Prostate gland (tissue), 2 donors: ENCODE measurements at regions not wholly inside any gene's neighbourhood (a gene's known extent, or its start where the extent isn't known, plus 50 kb on each side); places are given as distances from the start of the nearest gene placed in this dataset.

Source experiments
- DNase-seq: peaks from one replicate; pipeline ENCODE4 v3.0.0-alpha.2; 2019; ENCODE audit warnings: low spot score
- H3K27ac ChIP-seq, 2 donors: fragments of 200-600 bp; sonication (generic); 2 replicates each; pipeline ENCODE4 v1.5.1; 2017 to 2019
- H3K27me3 ChIP-seq: fragments of 200-600 bp; sonication (generic); replicated peaks from 2 replicates; pipeline ENCODE4 v1.5.1; 2019; ENCODE audit not compliant: insufficient read depth
- H3K36me3 ChIP-seq, 2 donors: fragments of 200-600 bp; sonication (generic); 1 replicate in 1 of 2; 2 replicates in 1 of 2; pipeline versions ENCODE4 v1.5.1 to v1.8.1; 2017 to 2019
- H3K4me1 ChIP-seq: fragments of 200-600 bp; sonication (generic); replicated peaks from 2 replicates; pipeline ENCODE4 v1.5.1; 2019
- H3K4me3 ChIP-seq, 2 donors: fragments of 200-600 bp; sonication (generic); 2 replicates each; pipeline ENCODE4 v1.5.1; 2017 to 2019
- H3K9me3 ChIP-seq: fragments of 200-600 bp; sonication (generic); 2 replicates; pipeline ENCODE4 v1.5.1; 2017
- POLR2A ChIP-seq: fragments of 450-650 bp; IDR thresholded peaks from one replicate; pipeline ENCODE4 v1.6.1; 2016; ENCODE audit warnings: antibody characterized with exemption, mild to moderate bottlenecking
- POLR2AphosphoS5 ChIP-seq: sonication (generic); formaldehyde crosslinking; IDR thresholded peaks from one replicate; pipeline ENCODE4 v1.6.1; 2017; ENCODE audit warnings: antibody characterized with exemption
- WGBS: methylation state at CpG from one replicate; pipeline ENCODE4 v1.1.5; 2018; 5-methylcytosine and 5-hydroxymethylcytosine counted together
- intact Hi-C: fragments of 100-400 bp; cut with DNase I; formaldehyde crosslinking; loops from one replicate; pipeline ENCODE4 v1.14.2; 2022
- TF ChIP-seq, protein P1 (sequence below), 4 experiments: fragments of 200-600 bp in 2 of 4; fragments of 450-650 bp in 2 of 4; sonication (generic) in 2 of 4; IDR thresholded peaks; 1 replicate in 3 of 4; 2 replicates in 1 of 4; pipeline ENCODE4 v1.5.1; 2016 to 2019; ENCODE audit warnings: antibody characterized with exemption in 4 of 4, mild to moderate bottlenecking in 2 of 4, moderate library complexity in 2 of 4

- Histone ChIP-seq H3K9me3 (no peaks in the 10 kb centered on the region), H3K4me3 (no peak overlapping the region), H3K27ac (no peak overlapping the region), H3K36me3 (no peaks in the 10 kb centered on the region), H3K4me1 (no peaks in the 10 kb centered on the region), H3K27me3 (no peaks in the 10 kb centered on the region)
- 62% methylated on average over 1 of the region's 1 CpG for WGBS
- intact Hi-C loops = no loop called here
- TF ChIP-seq, protein P1, sequence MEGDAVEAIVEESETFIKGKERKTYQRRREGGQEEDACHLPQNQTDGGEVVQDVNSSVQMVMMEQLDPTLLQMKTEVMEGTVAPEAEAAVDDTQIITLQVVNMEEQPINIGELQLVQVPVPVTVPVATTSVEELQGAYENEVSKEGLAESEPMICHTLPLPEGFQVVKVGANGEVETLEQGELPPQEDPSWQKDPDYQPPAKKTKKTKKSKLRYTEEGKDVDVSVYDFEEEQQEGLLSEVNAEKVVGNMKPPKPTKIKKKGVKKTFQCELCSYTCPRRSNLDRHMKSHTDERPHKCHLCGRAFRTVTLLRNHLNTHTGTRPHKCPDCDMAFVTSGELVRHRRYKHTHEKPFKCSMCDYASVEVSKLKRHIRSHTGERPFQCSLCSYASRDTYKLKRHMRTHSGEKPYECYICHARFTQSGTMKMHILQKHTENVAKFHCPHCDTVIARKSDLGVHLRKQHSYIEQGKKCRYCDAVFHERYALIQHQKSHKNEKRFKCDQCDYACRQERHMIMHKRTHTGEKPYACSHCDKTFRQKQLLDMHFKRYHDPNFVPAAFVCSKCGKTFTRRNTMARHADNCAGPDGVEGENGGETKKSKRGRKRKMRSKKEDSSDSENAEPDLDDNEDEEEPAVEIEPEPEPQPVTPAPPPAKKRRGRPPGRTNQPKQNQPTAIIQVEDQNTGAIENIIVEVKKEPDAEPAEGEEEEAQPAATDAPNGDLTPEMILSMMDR (IDR thresholded peaks at IDR 0.05) = no peak
- TF ChIP-seq POLR2A = no peak
- TF ChIP-seq POLR2AphosphoS5 = no peak
- no peak for DNase-seq
These were observed 54.4 kb upstream of the GRIP1 start for GRCh38 chr12:66733321-66733720.

DNA sequence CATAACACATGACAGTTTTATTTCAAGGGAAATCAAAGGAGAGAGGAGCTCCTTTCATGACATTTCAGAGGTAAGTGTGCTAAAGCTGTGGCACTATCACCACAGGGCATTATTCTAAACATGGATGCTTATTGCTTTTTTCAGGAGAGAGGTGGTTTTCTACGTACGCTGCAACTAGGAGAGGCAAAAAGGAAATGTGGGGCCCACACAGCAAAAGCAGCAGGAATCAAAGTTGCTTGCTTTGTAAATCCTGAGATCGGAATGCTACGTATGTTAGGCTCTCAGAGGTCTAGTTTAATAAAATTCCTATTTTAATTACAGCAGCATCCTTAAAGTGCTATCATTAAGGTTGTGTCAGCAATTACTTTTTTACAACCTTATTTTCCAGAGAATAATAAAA, 55.0 kb upstream of the GRIP1 start:
- no peak for DNase-seq
- intact Hi-C loops = no loop called here
- H3K36me3 ChIP-seq = no peaks in the 10 kb centered on the region
- no peak overlapping the region for H3K27ac ChIP-seq
- H3K9me3 ChIP-seq = no peaks in the 10 kb centered on the region
- 74% methylated on average over 4 of the region's 4 CpGs for WGBS
- H3K4me1 ChIP-seq = no peaks in the 10 kb centered on the region
- no peaks in the 10 kb centered on the region for H3K27me3 ChIP-seq
- H3K4me3 ChIP-seq = no peak overlapping the region
- TF ChIP-seq, protein P1 (IDR thresholded peaks at IDR 0.05) = no peak
- TF ChIP-seq POLR2AphosphoS5 (no peak), POLR2A (no peak)

DNA sequence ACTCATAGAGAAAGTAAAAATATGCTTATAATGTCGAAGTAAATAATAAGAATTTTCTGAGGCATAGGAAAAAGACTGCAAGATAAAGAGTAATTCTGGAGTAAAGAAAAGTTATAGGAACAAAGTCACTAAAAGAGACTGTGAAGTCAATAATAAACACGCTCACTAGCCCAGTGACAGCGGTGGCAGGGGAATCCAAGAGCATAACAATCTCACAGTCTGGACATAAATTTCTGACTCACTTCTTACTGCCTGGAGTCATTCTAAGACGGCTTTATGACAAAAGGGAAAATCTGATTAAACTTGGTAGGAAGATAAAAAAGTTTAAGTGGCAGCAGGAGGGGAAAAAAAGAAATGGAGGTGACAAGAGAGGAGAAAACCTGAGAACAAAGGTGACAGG, 56.4 kb upstream of the GRIP1 start:
- no peaks in the 10 kb centered on the region for H3K4me1 ChIP-seq
- no peak for DNase-seq
- intact Hi-C loops = no loop called here
- 83% methylated on average over 4 of the region's 4 CpGs for WGBS
- H3K4me3 ChIP-seq = no peak overlapping the region
- H3K27me3 ChIP-seq = no peaks in the 10 kb centered on the region
- H3K36me3 ChIP-seq = no peaks in the 10 kb centered on the region
- TF ChIP-seq, protein P1 (IDR thresholded peaks at IDR 0.05) = no peak
- no peak for TF ChIP-seq POLR2AphosphoS5
- TF ChIP-seq POLR2A = no peak
- H3K9me3 ChIP-seq = no peaks in the 10 kb centered on the region
- no peak overlapping the region for H3K27ac ChIP-seq

GRCh38 chr12:66736931-66737330, 58.1 kb upstream of the GRIP1 start:
- Histone ChIP-seq H3K27ac (no peak overlapping the region), H3K4me1 (no peaks in the 10 kb centered on the region), H3K9me3 (no peaks in the 10 kb centered on the region), H3K4me3 (no peak overlapping the region), H3K27me3 (no peaks in the 10 kb centered on the region), H3K36me3 (no peaks in the 10 kb centered on the region)
- TF ChIP-seq, protein P1 (IDR thresholded peaks at IDR 0.05) = no peak
- TF ChIP-seq POLR2AphosphoS5 (no peak), POLR2A (no peak)
- intact Hi-C loops = no loop called here
- no peak for DNase-seq
- 82% methylated on average over 4 of the region's 4 CpGs for WGBS

DNA sequence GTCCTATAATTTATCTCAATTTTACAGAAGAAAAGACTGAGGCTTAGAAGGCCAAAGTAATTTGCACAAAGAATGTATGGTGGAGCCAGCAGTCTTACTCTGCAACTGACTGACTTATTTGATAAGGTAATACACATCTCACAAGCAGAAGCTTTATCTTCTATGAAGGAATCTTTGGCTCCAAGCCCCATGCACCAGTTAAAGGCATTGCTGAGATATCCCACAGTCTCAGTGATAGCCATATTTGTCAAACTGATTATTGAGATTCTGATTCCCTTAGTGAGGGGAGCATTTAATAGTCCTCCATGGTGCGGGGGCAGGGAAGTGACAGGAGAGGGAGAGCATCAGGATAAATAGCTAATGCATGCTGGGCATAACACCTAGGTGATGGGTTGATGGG, 60.4 kb upstream of the GRIP1 start:
- no peaks in the 10 kb centered on the region for H3K36me3 ChIP-seq
- intact Hi-C loops = no loop called here

More for the DNA sequence above, 60.4 kb upstream of the GRIP1 start:
- Histone ChIP-seq H3K4me3 (no peak overlapping the region), H3K27ac (no peak overlapping the region), H3K4me1 (no peaks in the 10 kb centered on the region), H3K9me3 (no peaks in the 10 kb centered on the region), H3K27me3 (no peaks in the 10 kb centered on the region)
- WGBS = 96% methylated on average over 1 of the region's 1 CpG
- no peak for DNase-seq
- TF ChIP-seq POLR2AphosphoS5 = no peak
- TF ChIP-seq, protein P1 (IDR thresholded peaks at IDR 0.05) = no peak
- TF ChIP-seq POLR2A = no peak
